GM23338 (cell line): ENCODE measurements at regions not wholly inside any gene's neighbourhood (a gene's known extent, or its start where the extent isn't known, plus 50 kb on each side); places are given as distances from the start of the nearest gene placed in this dataset.

Experiments
- ATAC-seq: fragments of 200-7000 bp; cut with Tn5 transposase; 3 replicates; pipeline ENCODE4 v1.9.1; 2020
- DNase-seq: peaks from one replicate; pipeline ENCODE4 v3.0.0-alpha.2; 2015; ENCODE audit warnings: low spot score
- H2AFZ ChIP-seq: fragments of 200-600 bp; sonication (generic); 2 replicates; pipeline ENCODE4 v1.8.0; 2016; ENCODE audit warnings: antibody characterized with exemption, mild to moderate bottlenecking, moderate library complexity
- H3F3A ChIP-seq: fragments of 200-600 bp; sonication (generic); replicated peaks from 2 replicates; pipeline ENCODE4 v1.8.0; 2017; ENCODE audit warnings: antibody characterized with exemption, mixed run types, low read depth
- H3K27ac ChIP-seq: fragments of 200-600 bp; sonication (generic); 2 replicates; pipeline ENCODE4 v1.6.1; 2016; ENCODE audit warnings: low read depth
- H3K27me3 ChIP-seq: fragments of 200-600 bp; sonication (generic); 2 replicates; pipeline ENCODE4 v1.8.0; 2016; ENCODE audit warnings: mild to moderate bottlenecking, mixed run types, moderate library complexity; ENCODE audit not compliant: insufficient read depth
- H3K36me3 ChIP-seq: fragments of 200-600 bp; sonication (generic); 2 replicates; pipeline ENCODE4 v1.8.0; 2016; ENCODE audit warnings: mild to moderate bottlenecking; ENCODE audit not compliant: insufficient read depth
- H3K4me1 ChIP-seq: fragments of 200-600 bp; sonication (generic); 2 replicates; pipeline ENCODE4 v1.8.0; 2016; ENCODE audit warnings: mild to moderate bottlenecking, moderate library complexity; ENCODE audit not compliant: insufficient read depth
- H3K4me2 ChIP-seq: fragments of 200-600 bp; sonication (generic); 2 replicates; pipeline ENCODE4 v1.7.1; 2017; ENCODE audit warnings: mixed run types
- H3K4me3 ChIP-seq: fragments of 200-600 bp; sonication (generic); 2 replicates; pipeline ENCODE4 v1.6.1; 2016; ENCODE audit warnings: mixed run types
- H3K79me2 ChIP-seq: fragments of 200-600 bp; sonication (generic); replicated peaks from 2 replicates; pipeline ENCODE4 v1.8.0; 2017; ENCODE audit warnings: mild to moderate bottlenecking; ENCODE audit not compliant: insufficient read depth
- H3K9me2 ChIP-seq: fragments of 200-600 bp; sonication (generic); 2 replicates; pipeline ENCODE4 v1.8.0; 2017; ENCODE audit not compliant: insufficient read depth
- H4K20me1 ChIP-seq: fragments of 200-600 bp; sonication (generic); replicated peaks from 2 replicates; pipeline ENCODE4 v1.8.0; 2017; ENCODE audit warnings: mild to moderate bottlenecking; ENCODE audit not compliant: insufficient read depth
- H3K27ac Mint-ChIP-seq: 2 replicates; pipeline ENCODE4 v1.8.0; 2020; ENCODE audit warnings: inconsistent platforms, mild to moderate bottlenecking, moderate library complexity, mixed read lengths
- H3K27me3 Mint-ChIP-seq: 3 replicates; pipeline ENCODE4 v1.8.0; 2022; ENCODE audit warnings: low read depth, mild to moderate bottlenecking, moderate library complexity, mixed read lengths, inconsistent platforms; ENCODE audit not compliant: insufficient read depth, poor library complexity
- H3K36me3 Mint-ChIP-seq: 3 replicates; pipeline ENCODE4 v1.8.0; 2021; ENCODE audit warnings: low read depth, mild to moderate bottlenecking, inconsistent platforms, moderate library complexity, mixed read lengths
- H3K4me1 Mint-ChIP-seq: 3 replicates; pipeline ENCODE4 v1.8.0; 2020; ENCODE audit warnings: mild to moderate bottlenecking, inconsistent platforms, mixed read lengths
- H3K4me3 Mint-ChIP-seq: 3 replicates; pipeline ENCODE4 v1.8.0; 2021; ENCODE audit warnings: moderate library complexity, mild to moderate bottlenecking, inconsistent platforms, mixed read lengths
- H3K9me3 Mint-ChIP-seq: 3 replicates; pipeline ENCODE4 v1.8.0; 2020; ENCODE audit warnings: moderate library complexity, mild to moderate bottlenecking, inconsistent platforms, mixed read lengths
- CREB1 ChIP-seq: fragments of 250-450 bp; sonication (Bioruptor Pico); IDR thresholded peaks from 2 replicates; pipeline ENCODE4 v1.5.0; 2020; ENCODE audit warnings: low read depth, mild to moderate bottlenecking, moderate library complexity
- EZH2 ChIP-seq: fragments of 200-600 bp; sonication (generic); IDR thresholded peaks from one replicate; pipeline ENCODE4 v1.8.0; 2017; ENCODE audit warnings: antibody characterized with exemption, mild to moderate bottlenecking, low read depth; ENCODE audit not compliant: unreplicated experiment
- EZH2phosphoT487 ChIP-seq: fragments of 200-600 bp; sonication (generic); IDR thresholded peaks from one replicate; pipeline ENCODE4 v1.8.1; 2018; ENCODE audit warnings: antibody characterized with exemption; ENCODE audit not compliant: unreplicated experiment
- JUNB ChIP-seq: IDR thresholded peaks from one replicate; pipeline ENCODE4 v1.6.1; 2016; ENCODE audit warnings: antibody characterized with exemption; ENCODE audit not compliant: unreplicated experiment
- NANOG ChIP-seq: IDR thresholded peaks from 2 replicates; pipeline ENCODE4 v1.6.1; 2016; ENCODE audit warnings: antibody characterized with exemption, borderline replicate concordance
- POLR2AphosphoS5 ChIP-seq: IDR thresholded peaks from 2 replicates; pipeline ENCODE4 v1.6.1; 2016; ENCODE audit warnings: antibody characterized with exemption, low read depth
- STAT1 ChIP-seq: IDR thresholded peaks from one replicate; pipeline ENCODE4 v1.6.1; 2016; ENCODE audit warnings: antibody characterized with exemption; ENCODE audit not compliant: unreplicated experiment
- ZNF114 ChIP-seq: fragments of 250-450 bp; sonication (Bioruptor Pico); IDR thresholded peaks from 2 replicates; pipeline ENCODE4 v1.5.0; 2020; ENCODE audit warnings: mild to moderate bottlenecking, moderate library complexity
- ZNF331 ChIP-seq: fragments of 250-450 bp; sonication (Bioruptor Pico); IDR thresholded peaks from 2 replicates; pipeline ENCODE4 v1.5.0; 2020; ENCODE audit warnings: low read depth, mild to moderate bottlenecking, moderate library complexity
- TF ChIP-seq, protein P1 (sequence below), 2 experiments: fragments of 200-600 bp in 1 of 2; sonication (generic) in 1 of 2; conservative IDR thresholded peaks; 2 replicates each; pipeline versions ENCODE4 v1.5.1 to v1.6.1; 2016 to 2017; ENCODE audit warnings: antibody characterized with exemption in 2 of 2, low read depth in 2 of 2, mild to moderate bottlenecking in 2 of 2, moderate library complexity in 1 of 2
- TF ChIP-seq, protein P2 (sequence below): IDR thresholded peaks from 2 replicates; pipeline ENCODE4 v1.6.1; 2016; ENCODE audit warnings: antibody characterized with exemption
- TF ChIP-seq, protein P3 (sequence below): IDR thresholded peaks from one replicate; pipeline ENCODE4 v1.6.1; 2018; ENCODE audit warnings: antibody characterized with exemption; ENCODE audit not compliant: unreplicated experiment
- TF ChIP-seq, protein P4 (sequence below): fragments of 250-450 bp; sonication (Bioruptor Pico); IDR thresholded peaks from 2 replicates; pipeline ENCODE4 v1.5.0; 2020; ENCODE audit warnings: mild to moderate bottlenecking, moderate library complexity

DNA sequence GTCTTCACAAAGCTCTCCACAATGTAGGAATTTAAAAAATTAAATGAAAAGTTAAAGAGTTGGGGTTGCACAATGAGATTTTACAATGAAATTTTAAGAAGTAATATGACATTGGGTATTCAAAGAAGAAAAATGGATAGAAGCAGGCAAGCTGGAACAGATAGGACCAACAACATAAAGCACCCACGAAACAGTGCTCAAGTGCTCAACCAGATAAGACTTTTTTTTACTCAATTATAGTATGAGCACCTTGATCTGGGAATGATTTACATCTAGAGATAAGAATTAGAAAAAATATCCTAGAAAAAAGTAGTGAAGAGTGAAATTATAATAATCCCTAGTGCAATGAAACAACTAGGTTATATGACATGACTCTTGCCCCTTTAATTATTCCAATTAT, 1670.1 kb upstream of the ACO1 start:
- Histone ChIP-seq H3F3A (no peaks in the 10 kb centered on the region), H3K36me3 (no peaks in the 10 kb centered on the region), H3K79me2 (no peaks in the 10 kb centered on the region), H2AFZ (no peak overlapping the region), H3K4me1 (no peaks in the 10 kb centered on the region), H3K9me2 (no peaks in the 10 kb centered on the region), H3K4me3 (no peak overlapping the region), H3K27ac (no peak overlapping the region), H3K4me2 (no peak overlapping the region), H3K27me3 (no peaks in the 10 kb centered on the region), H4K20me1 (no peaks in the 10 kb centered on the region)
- Mint-ChIP-seq H3K4me1 (no peaks in the 10 kb centered on the region), H3K36me3 (no peaks in the 10 kb centered on the region), H3K27me3 (no peaks in the 10 kb centered on the region), H3K9me3 (no peaks in the 10 kb centered on the region), H3K27ac (no peak overlapping the region), H3K4me3 (no peak overlapping the region)
- ATAC-seq (no peak), DNase-seq (no peak)
- TF ChIP-seq CREB1 = no peak
- no peak for TF ChIP-seq JUNB
- no peak for TF ChIP-seq EZH2
- TF ChIP-seq, protein P1, sequence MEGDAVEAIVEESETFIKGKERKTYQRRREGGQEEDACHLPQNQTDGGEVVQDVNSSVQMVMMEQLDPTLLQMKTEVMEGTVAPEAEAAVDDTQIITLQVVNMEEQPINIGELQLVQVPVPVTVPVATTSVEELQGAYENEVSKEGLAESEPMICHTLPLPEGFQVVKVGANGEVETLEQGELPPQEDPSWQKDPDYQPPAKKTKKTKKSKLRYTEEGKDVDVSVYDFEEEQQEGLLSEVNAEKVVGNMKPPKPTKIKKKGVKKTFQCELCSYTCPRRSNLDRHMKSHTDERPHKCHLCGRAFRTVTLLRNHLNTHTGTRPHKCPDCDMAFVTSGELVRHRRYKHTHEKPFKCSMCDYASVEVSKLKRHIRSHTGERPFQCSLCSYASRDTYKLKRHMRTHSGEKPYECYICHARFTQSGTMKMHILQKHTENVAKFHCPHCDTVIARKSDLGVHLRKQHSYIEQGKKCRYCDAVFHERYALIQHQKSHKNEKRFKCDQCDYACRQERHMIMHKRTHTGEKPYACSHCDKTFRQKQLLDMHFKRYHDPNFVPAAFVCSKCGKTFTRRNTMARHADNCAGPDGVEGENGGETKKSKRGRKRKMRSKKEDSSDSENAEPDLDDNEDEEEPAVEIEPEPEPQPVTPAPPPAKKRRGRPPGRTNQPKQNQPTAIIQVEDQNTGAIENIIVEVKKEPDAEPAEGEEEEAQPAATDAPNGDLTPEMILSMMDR (conservative IDR thresholded peaks at IDR 0.05; ENCODE audit: low read depth in 2 of 2) = no peak
- TF ChIP-seq, protein P2, sequence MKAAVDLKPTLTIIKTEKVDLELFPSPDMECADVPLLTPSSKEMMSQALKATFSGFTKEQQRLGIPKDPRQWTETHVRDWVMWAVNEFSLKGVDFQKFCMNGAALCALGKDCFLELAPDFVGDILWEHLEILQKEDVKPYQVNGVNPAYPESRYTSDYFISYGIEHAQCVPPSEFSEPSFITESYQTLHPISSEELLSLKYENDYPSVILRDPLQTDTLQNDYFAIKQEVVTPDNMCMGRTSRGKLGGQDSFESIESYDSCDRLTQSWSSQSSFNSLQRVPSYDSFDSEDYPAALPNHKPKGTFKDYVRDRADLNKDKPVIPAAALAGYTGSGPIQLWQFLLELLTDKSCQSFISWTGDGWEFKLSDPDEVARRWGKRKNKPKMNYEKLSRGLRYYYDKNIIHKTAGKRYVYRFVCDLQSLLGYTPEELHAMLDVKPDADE = no peak
- no peak for TF ChIP-seq STAT1
- TF ChIP-seq, protein P3, sequence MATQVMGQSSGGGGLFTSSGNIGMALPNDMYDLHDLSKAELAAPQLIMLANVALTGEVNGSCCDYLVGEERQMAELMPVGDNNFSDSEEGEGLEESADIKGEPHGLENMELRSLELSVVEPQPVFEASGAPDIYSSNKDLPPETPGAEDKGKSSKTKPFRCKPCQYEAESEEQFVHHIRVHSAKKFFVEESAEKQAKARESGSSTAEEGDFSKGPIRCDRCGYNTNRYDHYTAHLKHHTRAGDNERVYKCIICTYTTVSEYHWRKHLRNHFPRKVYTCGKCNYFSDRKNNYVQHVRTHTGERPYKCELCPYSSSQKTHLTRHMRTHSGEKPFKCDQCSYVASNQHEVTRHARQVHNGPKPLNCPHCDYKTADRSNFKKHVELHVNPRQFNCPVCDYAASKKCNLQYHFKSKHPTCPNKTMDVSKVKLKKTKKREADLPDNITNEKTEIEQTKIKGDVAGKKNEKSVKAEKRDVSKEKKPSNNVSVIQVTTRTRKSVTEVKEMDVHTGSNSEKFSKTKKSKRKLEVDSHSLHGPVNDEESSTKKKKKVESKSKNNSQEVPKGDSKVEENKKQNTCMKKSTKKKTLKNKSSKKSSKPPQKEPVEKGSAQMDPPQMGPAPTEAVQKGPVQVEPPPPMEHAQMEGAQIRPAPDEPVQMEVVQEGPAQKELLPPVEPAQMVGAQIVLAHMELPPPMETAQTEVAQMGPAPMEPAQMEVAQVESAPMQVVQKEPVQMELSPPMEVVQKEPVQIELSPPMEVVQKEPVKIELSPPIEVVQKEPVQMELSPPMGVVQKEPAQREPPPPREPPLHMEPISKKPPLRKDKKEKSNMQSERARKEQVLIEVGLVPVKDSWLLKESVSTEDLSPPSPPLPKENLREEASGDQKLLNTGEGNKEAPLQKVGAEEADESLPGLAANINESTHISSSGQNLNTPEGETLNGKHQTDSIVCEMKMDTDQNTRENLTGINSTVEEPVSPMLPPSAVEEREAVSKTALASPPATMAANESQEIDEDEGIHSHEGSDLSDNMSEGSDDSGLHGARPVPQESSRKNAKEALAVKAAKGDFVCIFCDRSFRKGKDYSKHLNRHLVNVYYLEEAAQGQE = no peak
- no peak for TF ChIP-seq NANOG
- TF ChIP-seq ZNF114 (CRISPR knock-in tag) = no peak
- no peak for TF ChIP-seq ZNF331 (CRISPR knock-in tag)
- no peak for TF ChIP-seq EZH2phosphoT487
- no peak for TF ChIP-seq POLR2AphosphoS5
- TF ChIP-seq, protein P4, sequence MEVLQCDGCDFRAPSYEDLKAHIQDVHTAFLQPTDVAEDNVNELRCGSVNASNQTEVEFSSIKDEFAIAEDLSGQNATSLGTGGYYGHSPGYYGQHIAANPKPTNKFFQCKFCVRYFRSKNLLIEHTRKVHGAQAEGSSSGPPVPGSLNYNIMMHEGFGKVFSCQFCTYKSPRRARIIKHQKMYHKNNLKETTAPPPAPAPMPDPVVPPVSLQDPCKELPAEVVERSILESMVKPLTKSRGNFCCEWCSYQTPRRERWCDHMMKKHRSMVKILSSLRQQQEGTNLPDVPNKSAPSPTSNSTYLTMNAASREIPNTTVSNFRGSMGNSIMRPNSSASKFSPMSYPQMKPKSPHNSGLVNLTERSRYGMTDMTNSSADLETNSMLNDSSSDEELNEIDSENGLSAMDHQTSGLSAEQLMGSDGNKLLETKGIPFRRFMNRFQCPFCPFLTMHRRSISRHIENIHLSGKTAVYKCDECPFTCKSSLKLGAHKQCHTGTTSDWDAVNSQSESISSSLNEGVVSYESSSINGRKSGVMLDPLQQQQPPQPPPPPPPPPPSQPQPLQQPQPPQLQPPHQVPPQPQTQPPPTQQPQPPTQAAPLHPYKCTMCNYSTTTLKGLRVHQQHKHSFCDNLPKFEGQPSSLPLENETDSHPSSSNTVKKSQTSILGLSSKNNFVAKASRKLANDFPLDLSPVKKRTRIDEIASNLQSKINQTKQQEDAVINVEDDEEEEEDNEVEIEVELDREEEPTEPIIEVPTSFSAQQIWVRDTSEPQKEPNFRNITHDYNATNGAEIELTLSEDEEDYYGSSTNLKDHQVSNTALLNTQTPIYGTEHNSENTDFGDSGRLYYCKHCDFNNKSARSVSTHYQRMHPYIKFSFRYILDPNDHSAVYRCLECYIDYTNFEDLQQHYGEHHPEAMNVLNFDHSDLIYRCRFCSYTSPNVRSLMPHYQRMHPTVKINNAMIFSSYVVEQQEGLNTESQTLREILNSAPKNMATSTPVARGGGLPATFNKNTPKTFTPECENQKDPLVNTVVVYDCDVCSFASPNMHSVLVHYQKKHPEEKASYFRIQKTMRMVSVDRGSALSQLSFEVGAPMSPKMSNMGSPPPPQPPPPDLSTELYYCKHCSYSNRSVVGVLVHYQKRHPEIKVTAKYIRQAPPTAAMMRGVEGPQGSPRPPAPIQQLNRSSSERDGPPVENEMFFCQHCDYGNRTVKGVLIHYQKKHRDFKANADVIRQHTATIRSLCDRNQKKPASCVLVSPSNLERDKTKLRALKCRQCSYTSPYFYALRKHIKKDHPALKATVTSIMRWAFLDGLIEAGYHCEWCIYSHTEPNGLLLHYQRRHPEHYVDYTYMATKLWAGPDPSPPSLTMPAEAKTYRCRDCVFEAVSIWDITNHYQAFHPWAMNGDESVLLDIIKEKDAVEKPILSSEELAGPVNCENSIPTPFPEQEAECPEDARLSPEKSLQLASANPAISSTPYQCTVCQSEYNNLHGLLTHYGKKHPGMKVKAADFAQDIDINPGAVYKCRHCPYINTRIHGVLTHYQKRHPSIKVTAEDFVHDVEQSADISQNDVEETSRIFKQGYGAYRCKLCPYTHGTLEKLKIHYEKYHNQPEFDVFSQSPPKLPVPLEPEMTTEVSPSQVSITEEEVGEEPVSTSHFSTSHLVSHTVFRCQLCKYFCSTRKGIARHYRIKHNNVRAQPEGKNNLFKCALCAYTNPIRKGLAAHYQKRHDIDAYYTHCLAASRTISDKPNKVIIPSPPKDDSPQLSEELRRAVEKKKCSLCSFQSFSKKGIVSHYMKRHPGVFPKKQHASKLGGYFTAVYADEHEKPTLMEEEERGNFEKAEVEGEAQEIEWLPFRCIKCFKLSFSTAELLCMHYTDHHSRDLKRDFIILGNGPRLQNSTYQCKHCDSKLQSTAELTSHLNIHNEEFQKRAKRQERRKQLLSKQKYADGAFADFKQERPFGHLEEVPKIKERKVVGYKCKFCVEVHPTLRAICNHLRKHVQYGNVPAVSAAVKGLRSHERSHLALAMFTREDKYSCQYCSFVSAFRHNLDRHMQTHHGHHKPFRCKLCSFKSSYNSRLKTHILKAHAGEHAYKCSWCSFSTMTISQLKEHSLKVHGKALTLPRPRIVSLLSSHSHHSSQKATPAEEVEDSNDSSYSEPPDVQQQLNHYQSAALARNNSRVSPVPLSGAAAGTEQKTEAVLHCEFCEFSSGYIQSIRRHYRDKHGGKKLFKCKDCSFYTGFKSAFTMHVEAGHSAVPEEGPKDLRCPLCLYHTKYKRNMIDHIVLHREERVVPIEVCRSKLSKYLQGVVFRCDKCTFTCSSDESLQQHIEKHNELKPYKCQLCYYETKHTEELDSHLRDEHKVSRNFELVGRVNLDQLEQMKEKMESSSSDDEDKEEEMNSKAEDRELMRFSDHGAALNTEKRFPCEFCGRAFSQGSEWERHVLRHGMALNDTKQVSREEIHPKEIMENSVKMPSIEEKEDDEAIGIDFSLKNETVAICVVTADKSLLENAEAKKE (CRISPR knock-in tag) = no peak
